Spleen (tissue), 11 donors: ENCODE measurements at regions not wholly inside any gene's neighbourhood (a gene's known extent, or its start where the extent isn't known, plus 50 kb on each side); places are given as distances from the start of the nearest gene placed in this dataset.

Experiments
- DNase-seq: peaks from one replicate; pipeline ENCODE4 v3.0.0-alpha.2; 2020
- H3K27ac ChIP-seq, 8 donors: fragments of 200-600 bp; sonication (generic) in 7 of 8; 1 replicate in 4 of 8; 2 replicates in 4 of 8; pipeline versions ENCODE4 v1.5.0 to v1.8.0; 2016 to 2021; ENCODE audit warnings: inconsistent platforms in 4 of 8, mild to moderate bottlenecking in 4 of 8, moderate library complexity in 1 of 8
- H3K27me3 ChIP-seq, 7 donors: fragments of 200-600 bp; sonication (generic) in 6 of 7; replicated peaks in 1 of 7; 1 replicate in 4 of 7; 2 replicates in 3 of 7; pipeline versions ENCODE4 v1.5.0 to v1.8.0; 2016 to 2021; ENCODE audit warnings: inconsistent platforms in 3 of 7, mild to moderate bottlenecking in 1 of 7
- H3K36me3 ChIP-seq, 6 donors: fragments of 200-600 bp; sonication (generic) in 5 of 6; 1 replicate in 4 of 6; 2 replicates in 2 of 6; pipeline versions ENCODE4 v1.5.0 to v1.8.0; 2016 to 2021; ENCODE audit warnings: inconsistent platforms in 2 of 6
- H3K4me1 ChIP-seq, 6 donors: fragments of 200-600 bp; sonication (generic) in 5 of 6; 1 replicate in 3 of 6; 2 replicates in 3 of 6; pipeline versions ENCODE4 v1.5.0 to v1.8.0; 2016 to 2021; ENCODE audit warnings: inconsistent platforms in 3 of 6
- H3K4me3 ChIP-seq, 8 donors: fragments of 200-600 bp; sonication (generic) in 7 of 8; 1 replicate in 4 of 8; 2 replicates in 4 of 8; pipeline versions ENCODE4 v1.5.0 to v1.8.0; 2016 to 2021; ENCODE audit warnings: inconsistent platforms in 4 of 8, mild to moderate bottlenecking in 4 of 8, moderate library complexity in 2 of 8
- H3K9me3 ChIP-seq, 8 donors: fragments of 200-600 bp; sonication (generic) in 7 of 8; 1 replicate in 4 of 8; 2 replicates in 4 of 8; pipeline versions ENCODE4 v1.5.0 to v1.8.0; 2016 to 2021; ENCODE audit warnings: inconsistent platforms in 4 of 8
- POLR2A ChIP-seq, 3 donors: fragments of 450-650 bp; IDR thresholded peaks; one replicate each; pipeline ENCODE4 v1.5.1; 2017; ENCODE audit warnings: antibody characterized with exemption in 3 of 3, mild to moderate bottlenecking in 1 of 3
- POLR2AphosphoS5 ChIP-seq, 3 donors: sonication (generic); formaldehyde crosslinking; IDR thresholded peaks; one replicate each; pipeline ENCODE4 v1.5.1; 2017; ENCODE audit warnings: antibody characterized with exemption in 3 of 3
- WGBS, 5 donors: extraction: QIAGEN DNeasy Blood & Tissue Kit in 3 of 5; methylation state at CpG; one replicate each; pipeline versions ENCODE4 v1.1.5 to v1.1.7; 2013 to 2018; 5-methylcytosine and 5-hydroxymethylcytosine counted together
- intact Hi-C: fragments of 100-400 bp; cut with DNase I; formaldehyde crosslinking; loops from one replicate; pipeline ENCODE4 v1.15.0; 2023; ENCODE audit warnings: low total_unique reads
- TF ChIP-seq, protein P1 (sequence below), 11 experiments: fragments of 200-600 bp in 7 of 11; fragments of 450-650 bp in 4 of 11; sonication (generic) in 4 of 11; IDR thresholded peaks in 8 of 11; conservative IDR thresholded peaks in 3 of 11; 1 replicate in 7 of 11; 2 replicates in 4 of 11; pipeline versions ENCODE4 v1.4.0 to v1.8.0; 2016 to 2021; ENCODE audit warnings: antibody characterized with exemption in 11 of 11, inconsistent platforms in 4 of 11, mild to moderate bottlenecking in 1 of 11
- donor health status: healthy with polysubstance abuse.
- donor health status: DM: no; HTN: no; CAD: no; lungs with moderate emphysema.
- donor health status: DM: no; HTN: no; CAD: no.
- donor health status: Bipolar disorder and iron deficiency.
- donor health status: healthy.
- donor health status: DM: no; HTN: no; CAD: no.
- donor health status: DM: yes; HTN: yes; CAD: no.

DNA sequence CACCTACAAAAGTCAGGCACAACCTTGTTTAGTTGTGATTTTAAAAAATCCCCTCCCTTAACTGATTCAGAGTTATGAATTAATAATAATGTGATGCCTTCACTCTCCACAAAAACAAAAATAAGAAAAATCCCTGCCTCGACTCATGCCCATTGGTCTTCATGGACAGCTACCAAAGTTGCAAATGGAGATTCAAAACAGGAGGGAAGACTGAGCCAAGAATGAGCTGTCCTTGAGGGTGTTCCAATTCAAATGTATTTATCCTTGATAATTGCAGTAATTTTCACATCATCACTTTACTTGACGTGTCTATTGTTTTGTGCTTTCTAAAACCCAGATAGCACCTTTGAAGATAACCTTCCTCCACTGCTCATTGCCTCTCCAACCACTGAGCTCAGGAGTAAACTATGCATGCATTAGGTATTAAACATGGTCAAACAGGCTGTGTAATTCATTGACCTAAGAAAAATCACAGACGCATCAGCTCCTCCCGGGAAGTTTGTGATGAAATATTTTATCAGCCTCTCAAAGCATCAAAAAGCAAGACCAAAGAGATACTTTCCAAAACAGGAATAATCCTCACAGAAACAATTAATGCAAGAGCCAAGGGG, 712.7 kb upstream of the IGFBP3 start:
- Histone ChIP-seq H3K36me3 (no peaks in the 10 kb centered on the region), H3K9me3 (no peaks in the 10 kb centered on the region), H3K27me3 (no peaks in the 10 kb centered on the region), H3K27ac (no peak overlapping the region), H3K4me3 (no peak overlapping the region), H3K4me1 (no peaks in the 10 kb centered on the region)
- TF ChIP-seq, protein P1, sequence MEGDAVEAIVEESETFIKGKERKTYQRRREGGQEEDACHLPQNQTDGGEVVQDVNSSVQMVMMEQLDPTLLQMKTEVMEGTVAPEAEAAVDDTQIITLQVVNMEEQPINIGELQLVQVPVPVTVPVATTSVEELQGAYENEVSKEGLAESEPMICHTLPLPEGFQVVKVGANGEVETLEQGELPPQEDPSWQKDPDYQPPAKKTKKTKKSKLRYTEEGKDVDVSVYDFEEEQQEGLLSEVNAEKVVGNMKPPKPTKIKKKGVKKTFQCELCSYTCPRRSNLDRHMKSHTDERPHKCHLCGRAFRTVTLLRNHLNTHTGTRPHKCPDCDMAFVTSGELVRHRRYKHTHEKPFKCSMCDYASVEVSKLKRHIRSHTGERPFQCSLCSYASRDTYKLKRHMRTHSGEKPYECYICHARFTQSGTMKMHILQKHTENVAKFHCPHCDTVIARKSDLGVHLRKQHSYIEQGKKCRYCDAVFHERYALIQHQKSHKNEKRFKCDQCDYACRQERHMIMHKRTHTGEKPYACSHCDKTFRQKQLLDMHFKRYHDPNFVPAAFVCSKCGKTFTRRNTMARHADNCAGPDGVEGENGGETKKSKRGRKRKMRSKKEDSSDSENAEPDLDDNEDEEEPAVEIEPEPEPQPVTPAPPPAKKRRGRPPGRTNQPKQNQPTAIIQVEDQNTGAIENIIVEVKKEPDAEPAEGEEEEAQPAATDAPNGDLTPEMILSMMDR (IDR thresholded peaks at IDR 0.05 in 8 of 11, conservative IDR thresholded peaks at IDR 0.05 in 3 of 11) = no peak
- intact Hi-C loops = no loop called here
- DNase-seq = no peak
- WGBS, 5 donors = 63 to 88% (median 77%) methylated on average over 4 of the region's 4 CpGs

DNA sequence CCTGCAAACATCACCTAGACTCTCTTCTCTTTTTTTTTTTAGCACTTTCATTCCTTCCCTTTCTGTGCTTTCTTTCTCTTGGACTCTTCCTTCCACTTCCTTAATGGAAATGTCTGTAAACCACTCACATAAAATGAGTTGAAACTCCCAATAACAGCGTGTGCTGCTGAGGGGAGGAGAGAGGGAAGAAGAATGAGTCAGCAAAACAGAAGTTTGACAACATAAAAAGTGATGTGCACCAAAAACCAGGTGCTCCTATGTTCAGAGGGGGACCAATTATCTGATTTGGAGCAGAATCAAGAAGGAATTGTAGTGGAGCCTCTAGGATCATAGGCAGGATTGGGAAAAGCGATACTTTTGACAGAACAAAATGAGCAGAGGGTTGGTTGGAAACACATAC, 712.1 kb upstream of the IGFBP3 start:
- 55 to 66% (median 59%) methylated on average over 2 of the region's 2 CpGs for WGBS, 5 donors
- H3K9me3 ChIP-seq = no peaks in the 10 kb centered on the region
- no peak overlapping the region for H3K4me3 ChIP-seq
- no peak for TF ChIP-seq POLR2A (IDR thresholded peaks at IDR 0.05)
- TF ChIP-seq POLR2AphosphoS5 (IDR thresholded peaks at IDR 0.05) = no peak
- TF ChIP-seq, protein P1 (IDR thresholded peaks at IDR 0.05 in 8 of 11, conservative IDR thresholded peaks at IDR 0.05 in 3 of 11) = no peak
- no peak for DNase-seq
- H3K4me1 ChIP-seq = no peaks in the 10 kb centered on the region
- no peaks in the 10 kb centered on the region for H3K36me3 ChIP-seq
- no peak overlapping the region for H3K27ac ChIP-seq
- H3K27me3 ChIP-seq = no peaks in the 10 kb centered on the region
- intact Hi-C loops = no loop called here

DNA sequence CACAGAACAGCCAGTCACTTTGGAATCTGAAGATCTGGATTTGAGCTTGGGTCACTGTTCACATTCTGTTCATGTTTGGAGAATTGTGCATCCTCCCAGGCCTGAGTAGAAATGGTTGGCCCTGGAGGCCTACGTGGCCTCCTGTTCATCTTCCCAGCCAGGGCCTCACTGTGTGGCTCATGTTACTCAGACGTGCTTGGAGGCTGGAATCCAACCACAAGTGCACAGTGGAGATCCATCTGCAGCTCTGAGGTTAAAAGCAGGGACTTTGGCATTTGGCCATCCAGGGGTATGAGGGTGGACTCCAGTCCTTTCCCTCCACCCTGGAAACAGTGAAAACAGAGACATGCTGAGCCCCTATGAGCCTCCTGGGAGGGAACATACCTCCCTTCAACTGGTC, 709.0 kb upstream of the IGFBP3 start:
- no peaks in the 10 kb centered on the region for H3K27me3 ChIP-seq

DNA sequence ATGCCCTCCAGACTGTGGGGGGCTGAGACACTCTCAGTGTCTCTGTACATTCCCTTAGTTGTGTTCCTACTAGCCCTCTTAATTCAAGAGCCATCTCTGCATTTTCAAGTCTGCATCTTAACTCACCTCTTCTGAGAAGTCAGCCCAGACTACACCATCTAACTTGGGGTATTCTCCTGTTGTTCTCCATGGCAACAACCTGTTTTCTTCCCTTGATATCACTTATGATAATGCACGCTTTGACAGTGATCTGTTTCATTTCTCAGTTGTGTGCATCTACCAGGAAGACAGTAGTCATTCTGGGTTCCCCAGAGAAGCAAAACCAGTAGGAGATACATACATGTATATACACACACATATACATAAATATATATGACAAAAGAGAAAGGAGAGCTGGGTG, 707.3 kb upstream of the IGFBP3 start:
- Histone ChIP-seq H3K36me3 (no peaks in the 10 kb centered on the region), H3K27me3 (no peaks in the 10 kb centered on the region), H3K27ac (no peak overlapping the region), H3K4me1 (no peaks in the 10 kb centered on the region), H3K4me3 (no peak overlapping the region), H3K9me3 (no peaks in the 10 kb centered on the region)
- TF ChIP-seq, protein P1 (IDR thresholded peaks at IDR 0.05 in 8 of 11, conservative IDR thresholded peaks at IDR 0.05 in 3 of 11) = no peak
- TF ChIP-seq POLR2A (IDR thresholded peaks at IDR 0.05) (no peak), POLR2AphosphoS5 (IDR thresholded peaks at IDR 0.05) (no peak)
- intact Hi-C loops = no loop called here
- 85 to 97% (median 86%) methylated on average over 1 of the region's 1 CpG for WGBS, 5 donors
- no peak for DNase-seq

More for the DNA sequence above, 709.0 kb upstream of the IGFBP3 start:
- no peak for DNase-seq
- no peak overlapping the region for H3K27ac ChIP-seq
- intact Hi-C loops = no loop called here
- H3K36me3 ChIP-seq = no peaks in the 10 kb centered on the region
- no peaks in the 10 kb centered on the region for H3K9me3 ChIP-seq
- TF ChIP-seq, protein P1 (IDR thresholded peaks at IDR 0.05 in 8 of 11, conservative IDR thresholded peaks at IDR 0.05 in 3 of 11) = no peak
- TF ChIP-seq POLR2AphosphoS5 (IDR thresholded peaks at IDR 0.05) (no peak), POLR2A (IDR thresholded peaks at IDR 0.05) (no peak)
- H3K4me3 ChIP-seq = no peak overlapping the region
- no peaks in the 10 kb centered on the region for H3K4me1 ChIP-seq
- 56 to 75% (median 65%) methylated on average over 2 of the region's 2 CpGs for WGBS, 5 donors
